ENCODE measurements at regions not wholly inside any gene's neighbourhood (a gene's known extent, or its start where the extent isn't known, plus 50 kb on each side); places are given as distances from the start of the nearest gene placed in this dataset.
"Not testable (repeated sequence)": the region's sequence is repeated elsewhere in the genome, so short reads cannot be mapped to it uniquely, and the experiment has no call there.

- TF ChIP-seq POLR2A, POLR2AphosphoS5 (IDR thresholded peaks at IDR 0.05; ENCODE audit: low read depth, low read length): not testable (repeated sequence)
These were observed 134.8 kb upstream of the HS3ST4 start for GRCh38 chr16:25556968-25557312.
